ENCODE measurements at regions not wholly inside any gene's neighbourhood (a gene's known extent, or its start where the extent isn't known, plus 50 kb on each side); places are given as distances from the start of the nearest gene placed in this dataset.
"Not testable (repeated sequence)": the region's sequence is repeated elsewhere in the genome, so short reads cannot be mapped to it uniquely, and the experiment has no call there.

DNA sequence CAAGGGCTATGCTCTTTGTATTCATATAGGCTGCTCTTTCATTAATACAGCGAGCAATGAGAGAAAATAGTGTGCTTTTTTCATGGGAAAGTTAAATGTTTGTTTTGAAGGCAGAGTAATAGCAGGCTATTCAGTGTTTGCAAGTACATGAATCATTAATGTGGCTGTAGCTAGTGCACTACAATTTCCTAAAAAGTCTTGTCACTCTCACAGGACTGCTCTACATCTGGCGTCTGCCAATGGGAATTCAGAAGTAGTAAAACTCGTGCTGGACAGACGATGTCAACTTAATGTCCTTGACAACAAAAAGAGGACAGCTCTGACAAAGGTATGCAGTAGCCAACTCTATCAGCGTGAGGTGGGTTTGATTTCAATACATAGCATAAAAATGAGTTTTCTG lies 68.9 kb downstream of the CCDC74A start:
- H4K91ac ChIP-seq (replicated peaks; ENCODE audit: insufficient read length, low read length); H2BK5ac ChIP-seq (ENCODE audit: low read depth, low read length); H3K36me3 ChIP-seq (ENCODE audit: control insufficient read depth in 2 of 4, insufficient read depth in 4 of 4, low read length in 3 of 4); CTCF ChIA-PET (ENCODE audit: partially characterized antibody); POLR2A ChIA-PET (ENCODE audit: partially characterized antibody); H4K5ac ChIP-seq (ENCODE audit: insufficient read length, low read depth, low read length); H2BK15ac ChIP-seq (ENCODE audit: low read length); H3K4me2 ChIP-seq (ENCODE audit: insufficient read depth in 1 of 2, low read depth in 2 of 2, low read length in 2 of 2); H3K4ac ChIP-seq (replicated peaks; ENCODE audit: insufficient read length, low read depth, low read length); H3K27ac ChIP-seq (ENCODE audit: low read depth, low read length); H3K9me3 ChIP-seq (ENCODE audit: insufficient read depth in 2 of 2, low read depth in 1 of 2, low read length in 1 of 2); H4K8ac ChIP-seq (ENCODE audit: extremely low read depth, insufficient read depth, low read length); H4K20me1 ChIP-seq (replicated peaks in 1 of 2; ENCODE audit: control insufficient read depth in 1 of 2, insufficient read depth in 2 of 2, low read length in 2 of 2); H2AK5ac ChIP-seq (ENCODE audit: low read depth, low read length); H3K23me2 ChIP-seq (ENCODE audit: low read depth, low read length); H3K14ac ChIP-seq (ENCODE audit: insufficient read length); H3K56ac ChIP-seq (replicated peaks; ENCODE audit: insufficient read length, low read depth, low read length); H2BK12ac ChIP-seq (ENCODE audit: low read depth, low read length); H3K4me1 ChIP-seq (replicated peaks in 1 of 4; ENCODE audit: control insufficient read depth in 3 of 4, insufficient read depth in 4 of 4, low read length in 3 of 4); H3K79me1 ChIP-seq (ENCODE audit: low read depth, low read length); H3K18ac ChIP-seq (ENCODE audit: extremely low read depth, low read length); H3K79me2 ChIP-seq (ENCODE audit: control insufficient read depth in 1 of 2, insufficient read depth in 2 of 2, low read length in 2 of 2); H2AFZ ChIP-seq (ENCODE audit: low read length); H3K27me3 ChIP-seq (replicated peaks in 1 of 4; ENCODE audit: control insufficient read depth in 3 of 4, extremely low read depth in 1 of 4, insufficient read depth in 3 of 4, low read length in 3 of 4); H3K9ac ChIP-seq (replicated peaks in 1 of 4; ENCODE audit: extremely low read depth in 1 of 4, low read depth in 3 of 4, low read length in 3 of 4); H3K23ac ChIP-seq (ENCODE audit: insufficient read length); FAIRE-seq; H3K4me3 ChIP-seq (ENCODE audit: extremely low read depth in 1 of 4, insufficient read depth in 2 of 4, low read depth in 3 of 4, low read length in 4 of 4); DNase-seq (ENCODE audit: low read depth in 1 of 2, low spot score in 2 of 2); H2BK20ac ChIP-seq (ENCODE audit: low read length); H2BK120ac ChIP-seq (replicated peaks; ENCODE audit: low read depth, low read length): not testable (repeated sequence)
- WGBS, 2 experiments (ENCODE audit: extremely low coverage in 1 of 2, insufficient coverage in 1 of 2, insufficient read length in 1 of 2, insufficient replicate concordance in 2 of 2, low coverage in 1 of 2, low lambda C conversion rate in 2 of 2, missing lambda C conversion rate in 1 of 2): 71% methylated on average over 5 of the region's 5 CpGs; no CpG with 5 or more reads in 1 of the 2 experiments

DNA sequence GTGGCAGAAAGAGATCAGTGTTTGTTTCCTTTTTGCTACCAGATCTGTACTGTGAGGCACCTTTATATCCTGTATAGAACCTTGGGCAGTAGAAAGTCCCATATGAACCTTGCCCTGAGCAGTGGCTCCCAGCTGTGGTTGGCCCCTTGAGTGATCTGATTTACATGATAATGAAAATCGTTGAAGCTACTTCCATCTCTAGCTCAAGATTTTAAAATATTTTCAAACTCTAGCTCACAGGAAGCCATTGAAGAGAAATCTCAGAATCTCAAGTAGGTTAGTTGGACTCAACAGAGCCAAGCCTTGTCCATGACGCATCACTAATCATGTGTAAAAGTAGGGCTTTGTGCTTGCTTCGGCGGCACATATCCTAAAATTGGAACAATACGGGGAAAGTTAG lies 74.8 kb downstream of the CCDC74A start:
- DNase-seq (ENCODE audit: low read depth in 1 of 2, low spot score in 2 of 2); H2BK15ac ChIP-seq (ENCODE audit: low read length); H3K56ac ChIP-seq (replicated peaks; ENCODE audit: insufficient read length, low read depth, low read length); H3K18ac ChIP-seq (ENCODE audit: extremely low read depth, low read length); H2BK20ac ChIP-seq (ENCODE audit: low read length); H4K5ac ChIP-seq (ENCODE audit: insufficient read length, low read depth, low read length); H3K79me2 ChIP-seq (ENCODE audit: control insufficient read depth in 1 of 2, insufficient read depth in 2 of 2, low read length in 2 of 2); H2AFZ ChIP-seq (ENCODE audit: low read length); H3K27ac ChIP-seq (ENCODE audit: low read depth, low read length); H3K27me3 ChIP-seq (replicated peaks in 1 of 4; ENCODE audit: control insufficient read depth in 3 of 4, extremely low read depth in 1 of 4, insufficient read depth in 3 of 4, low read length in 3 of 4); FAIRE-seq; H3K9ac ChIP-seq (replicated peaks in 1 of 4; ENCODE audit: extremely low read depth in 1 of 4, low read depth in 3 of 4, low read length in 3 of 4); H3K4me1 ChIP-seq (replicated peaks in 1 of 4; ENCODE audit: control insufficient read depth in 3 of 4, insufficient read depth in 4 of 4, low read length in 3 of 4); H2BK5ac ChIP-seq (ENCODE audit: low read depth, low read length); H4K8ac ChIP-seq (ENCODE audit: extremely low read depth, insufficient read depth, low read length); H3K4me2 ChIP-seq (ENCODE audit: insufficient read depth in 1 of 2, low read depth in 2 of 2, low read length in 2 of 2); H2AK5ac ChIP-seq (ENCODE audit: low read depth, low read length); H2BK12ac ChIP-seq (ENCODE audit: low read depth, low read length); H3K23ac ChIP-seq (ENCODE audit: insufficient read length); H3K4me3 ChIP-seq (ENCODE audit: extremely low read depth in 1 of 4, insufficient read depth in 2 of 4, low read depth in 3 of 4, low read length in 4 of 4); H3K4ac ChIP-seq (replicated peaks; ENCODE audit: insufficient read length, low read depth, low read length); H2BK120ac ChIP-seq (replicated peaks; ENCODE audit: low read depth, low read length); H4K91ac ChIP-seq (replicated peaks; ENCODE audit: insufficient read length, low read length); H3K79me1 ChIP-seq (ENCODE audit: low read depth, low read length); CTCF ChIA-PET (ENCODE audit: partially characterized antibody); H3K36me3 ChIP-seq (ENCODE audit: control insufficient read depth in 2 of 4, insufficient read depth in 4 of 4, low read length in 3 of 4); POLR2A ChIA-PET (ENCODE audit: partially characterized antibody); H3K9me3 ChIP-seq (ENCODE audit: insufficient read depth in 2 of 2, low read depth in 1 of 2, low read length in 1 of 2); H3K23me2 ChIP-seq (ENCODE audit: low read depth, low read length); H3K14ac ChIP-seq (ENCODE audit: insufficient read length); H4K20me1 ChIP-seq (replicated peaks in 1 of 2; ENCODE audit: control insufficient read depth in 1 of 2, insufficient read depth in 2 of 2, low read length in 2 of 2): not testable (repeated sequence)
- 69% methylated on average over 2 of the region's 5 CpGs; no CpG with 5 or more reads in 1 of the 2 experiments for WGBS, 2 experiments (ENCODE audit: extremely low coverage in 1 of 2, insufficient coverage in 1 of 2, insufficient read length in 1 of 2, insufficient replicate concordance in 2 of 2, low coverage in 1 of 2, low lambda C conversion rate in 2 of 2, missing lambda C conversion rate in 1 of 2)
